ENCODE measurements at regions not wholly inside any gene's neighbourhood (a gene's known extent, or its start where the extent isn't known, plus 50 kb on each side); places are given as distances from the start of the nearest gene placed in this dataset.

GRCh38 chr16:85983064-85983463 lies 84.1 kb downstream of the IRF8 start:
- H3K4me3 Mint-ChIP-seq (ENCODE audit: unreplicated experiment): no peak overlapping the region
- H3K36me3 Mint-ChIP-seq (ENCODE audit: unreplicated experiment): no peaks in the 10 kb centered on the region
- peaks cover 4% of the 10 kb centered on the region for H3K4me1 Mint-ChIP-seq (ENCODE audit: low read depth, unreplicated experiment)
- no peaks in the 10 kb centered on the region for H3K9me3 Mint-ChIP-seq (ENCODE audit: unreplicated experiment)
- DNase-seq: no peak
- H3K27me3 Mint-ChIP-seq (ENCODE audit: unreplicated experiment): peaks cover 6% of the 10 kb centered on the region
- no peak for TF ChIP-seq CTCF (IDR thresholded peaks at IDR 0.05; ENCODE audit: partially characterized antibody, unreplicated experiment)
- no peak overlapping the region for H3K27ac Mint-ChIP-seq (ENCODE audit: unreplicated experiment)

GRCh38 chr16:85983606-85984230 lies 84.8 kb downstream of the IRF8 start:
- DNase-seq: no peak
- peaks cover 4% of the 10 kb centered on the region for H3K4me1 Mint-ChIP-seq (ENCODE audit: low read depth, unreplicated experiment)
- no peak overlapping the region for H3K27ac Mint-ChIP-seq (ENCODE audit: unreplicated experiment)
- no peak overlapping the region for H3K4me3 Mint-ChIP-seq (ENCODE audit: unreplicated experiment)
- no peak for TF ChIP-seq CTCF (IDR thresholded peaks at IDR 0.05; ENCODE audit: partially characterized antibody, unreplicated experiment)
- H3K9me3 Mint-ChIP-seq (ENCODE audit: unreplicated experiment): no peaks in the 10 kb centered on the region
- H3K36me3 Mint-ChIP-seq (ENCODE audit: unreplicated experiment): no peaks in the 10 kb centered on the region
- H3K27me3 Mint-ChIP-seq (ENCODE audit: unreplicated experiment): peaks cover 10% of the 10 kb centered on the region

GRCh38 chr16:85984231-85984880 lies 85.4 kb downstream of the IRF8 start:
- H3K9me3 Mint-ChIP-seq (ENCODE audit: unreplicated experiment): no peaks in the 10 kb centered on the region
- DNase-seq: no peak
- no peak overlapping the region for H3K27ac Mint-ChIP-seq (ENCODE audit: unreplicated experiment)
- peaks cover 10% of the 10 kb centered on the region for H3K27me3 Mint-ChIP-seq (ENCODE audit: unreplicated experiment)
- H3K4me3 Mint-ChIP-seq (ENCODE audit: unreplicated experiment): no peak overlapping the region
- no peak for TF ChIP-seq CTCF (IDR thresholded peaks at IDR 0.05; ENCODE audit: partially characterized antibody, unreplicated experiment)
- peaks cover 4% of the 10 kb centered on the region for H3K4me1 Mint-ChIP-seq (ENCODE audit: low read depth, unreplicated experiment)
- no peaks in the 10 kb centered on the region for H3K36me3 Mint-ChIP-seq (ENCODE audit: unreplicated experiment)

GRCh38 chr16:85984947-85985451 lies 86.0 kb downstream of the IRF8 start:
- H3K4me1 Mint-ChIP-seq (ENCODE audit: low read depth, unreplicated experiment): peaks cover 4% of the 10 kb centered on the region
- no peak for DNase-seq
- no peak overlapping the region for H3K27ac Mint-ChIP-seq (ENCODE audit: unreplicated experiment)
- H3K9me3 Mint-ChIP-seq (ENCODE audit: unreplicated experiment): no peaks in the 10 kb centered on the region
- H3K27me3 Mint-ChIP-seq (ENCODE audit: unreplicated experiment): peaks cover 10% of the 10 kb centered on the region
- TF ChIP-seq CTCF (IDR thresholded peaks at IDR 0.05; ENCODE audit: partially characterized antibody, unreplicated experiment): no peak
- H3K36me3 Mint-ChIP-seq (ENCODE audit: unreplicated experiment): no peaks in the 10 kb centered on the region
- no peak overlapping the region for H3K4me3 Mint-ChIP-seq (ENCODE audit: unreplicated experiment)

Data from glutamatergic neuron (in vitro differentiated cells).